HuH-7 (cell line): ENCODE measurements at regions not wholly inside any gene's neighbourhood (a gene's known extent, or its start where the extent isn't known, plus 50 kb on each side); places are given as distances from the start of the nearest gene placed in this dataset.
"Not testable (repeated sequence)": the region's sequence is repeated elsewhere in the genome, so short reads cannot be mapped to it uniquely, and the experiment has no call there.

Experiments
- DNase-seq: peaks from one replicate; pipeline ENCODE4 v3.0.0; 2011; ENCODE audit warnings: low spot score

DNA sequence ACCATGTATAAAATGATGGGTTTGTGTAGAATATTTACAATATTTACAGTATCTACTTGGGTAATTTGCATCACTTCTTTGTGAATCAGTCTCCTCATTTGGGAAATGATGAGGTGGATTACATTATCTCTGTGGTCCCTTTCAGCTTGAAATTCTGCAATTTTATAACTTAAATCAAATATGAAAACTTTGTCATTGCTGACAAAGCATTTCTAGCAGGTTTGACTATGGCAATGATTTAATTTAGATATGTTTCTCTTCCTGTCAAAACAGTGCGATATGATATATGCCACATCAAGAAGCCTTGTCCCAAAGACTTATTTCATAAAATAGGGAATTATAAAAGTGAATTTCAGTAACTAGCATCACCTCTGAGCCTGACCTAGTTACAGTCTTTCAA is 315.8 kb upstream of the MEIS2 start:
- DNase-seq: no peak

DNA sequence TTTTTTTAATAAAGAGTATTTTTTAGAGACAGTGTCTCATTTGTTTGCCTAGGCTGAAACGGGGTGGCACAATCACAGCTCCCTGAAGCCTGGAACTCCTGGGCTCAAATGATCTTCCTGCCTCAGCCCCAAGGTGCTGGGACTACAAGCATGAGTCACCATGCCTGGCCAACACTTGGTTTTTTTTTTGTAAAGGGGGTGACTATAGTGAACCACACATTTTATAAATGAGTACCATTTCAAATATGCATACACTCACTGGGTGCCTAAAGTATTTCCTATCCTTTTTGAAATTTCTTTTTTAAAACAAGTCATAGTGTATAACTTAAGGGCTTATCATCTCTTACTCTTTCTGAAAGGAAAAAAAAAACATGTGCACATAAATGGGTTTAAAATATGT is 325.2 kb upstream of the MEIS2 start:
- no peak for DNase-seq

DNA sequence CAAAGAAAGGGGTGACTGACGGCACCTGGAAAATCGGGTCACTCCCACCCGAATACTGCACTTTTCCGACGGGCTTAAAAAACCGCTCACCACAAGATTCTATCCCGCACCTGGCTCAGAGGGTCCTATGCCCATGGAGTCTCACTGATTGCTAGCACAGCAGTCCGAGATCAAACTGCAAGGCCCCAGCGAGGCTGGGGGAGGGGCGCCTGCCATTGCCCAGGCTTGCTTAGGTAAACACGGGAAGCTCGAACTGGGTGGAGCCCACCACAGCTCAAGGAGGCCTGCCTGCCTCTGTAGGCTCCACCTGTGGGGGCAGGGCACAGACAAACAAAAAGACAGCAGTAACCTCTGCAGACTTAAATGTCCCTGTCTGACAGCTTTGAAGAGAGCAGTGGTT is 327.0 kb upstream of the MEIS2 start:
- DNase-seq: not testable (repeated sequence)

DNA sequence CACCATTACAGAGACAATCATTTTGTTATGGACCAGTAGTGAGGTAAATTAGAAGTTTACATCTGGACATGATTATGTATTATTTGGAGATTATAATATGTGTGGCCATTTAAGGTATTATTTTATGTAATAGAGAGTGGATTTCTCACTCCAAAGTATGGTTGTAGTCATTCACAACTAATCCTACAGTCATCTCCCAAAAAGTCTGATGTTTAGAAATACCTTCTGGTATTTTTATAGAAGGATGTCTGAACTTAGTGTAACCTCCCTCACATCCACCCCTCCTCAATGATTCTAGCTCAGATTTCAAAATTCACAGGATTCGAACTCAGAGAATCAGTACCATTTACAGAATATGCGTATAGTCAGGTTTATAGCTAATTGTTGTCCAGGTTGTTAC is 346.6 kb upstream of the MEIS2 start:
- DNase-seq: no peak

DNA sequence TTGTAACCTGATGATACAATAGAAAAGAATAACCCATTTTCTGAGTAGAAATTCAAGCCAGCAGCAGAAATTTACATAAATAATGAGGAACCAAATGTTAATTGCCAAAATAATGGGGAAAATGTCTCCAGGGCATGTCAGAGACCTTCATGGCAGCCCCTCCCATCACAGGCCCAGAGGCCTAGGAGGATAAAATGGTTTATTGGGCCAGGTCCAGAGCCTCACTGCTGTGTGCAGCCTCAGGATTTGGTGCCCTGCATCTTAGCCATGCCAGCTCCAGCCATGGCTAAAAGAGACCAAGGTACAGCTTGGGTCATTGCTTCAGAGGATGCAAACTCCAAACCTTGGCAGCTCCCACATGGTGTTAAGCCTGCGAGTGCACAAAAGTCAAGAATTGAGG is 352.1 kb upstream of the MEIS2 start:
- DNase-seq: no peak

DNA sequence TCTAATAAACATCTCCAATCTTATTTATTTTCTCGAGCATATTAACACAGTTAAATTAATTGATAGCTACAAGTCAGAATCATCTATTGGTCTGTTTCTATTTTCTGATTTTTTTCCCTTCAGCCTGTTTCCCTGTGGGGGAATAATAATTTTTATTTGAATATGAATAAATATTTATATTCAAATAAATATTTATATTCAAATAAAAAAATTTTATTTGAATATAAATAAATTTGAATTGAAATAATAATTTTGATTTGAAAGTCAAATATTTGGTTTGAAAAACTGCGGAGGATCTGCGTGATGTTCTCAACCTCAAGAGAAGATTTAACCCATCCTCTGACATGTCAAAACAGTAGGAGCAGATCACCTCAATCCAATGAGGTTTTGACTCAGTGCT is 380.1 kb upstream of the MEIS2 start:
- DNase-seq: no peak

DNA sequence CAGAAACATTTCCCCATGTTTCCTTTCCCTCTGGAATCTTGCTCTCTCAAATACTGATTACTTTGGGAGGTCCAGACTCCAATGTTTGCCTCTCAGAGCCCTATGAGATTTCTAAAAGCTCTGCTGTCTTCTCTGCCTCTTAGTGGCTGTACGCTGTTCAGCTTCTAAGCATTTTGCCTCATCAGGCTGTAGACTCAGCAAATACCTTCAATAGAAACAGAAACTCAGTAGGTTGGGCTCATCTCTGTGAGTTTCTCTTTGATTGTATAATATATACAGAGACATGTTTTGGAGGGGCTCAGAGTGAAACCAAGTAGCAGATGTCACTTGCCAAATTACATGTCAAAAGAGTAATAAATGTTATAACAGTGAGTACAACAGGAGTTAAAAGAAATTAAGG is 380.8 kb upstream of the MEIS2 start:
- DNase-seq: no peak

DNA sequence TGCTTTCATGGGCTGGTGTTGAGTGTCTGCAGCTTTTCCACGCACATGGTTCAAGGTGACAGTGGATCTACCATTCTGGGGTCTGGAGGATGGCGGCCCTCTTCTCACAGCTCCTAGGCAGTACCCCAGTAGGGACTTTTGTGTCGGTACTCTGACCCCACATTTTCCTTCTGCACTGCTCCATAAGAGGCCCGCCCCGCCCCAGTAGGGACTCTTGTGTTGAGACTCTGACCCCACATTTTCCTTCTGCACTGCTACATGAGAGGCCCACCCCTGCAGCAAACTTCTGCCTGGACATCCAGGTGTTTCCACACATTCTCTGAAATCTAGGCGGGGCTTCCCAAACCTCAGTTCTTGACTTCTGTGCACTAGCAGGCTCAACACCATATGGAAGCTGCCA is 383.4 kb upstream of the MEIS2 start:
- no peak for DNase-seq

DNA sequence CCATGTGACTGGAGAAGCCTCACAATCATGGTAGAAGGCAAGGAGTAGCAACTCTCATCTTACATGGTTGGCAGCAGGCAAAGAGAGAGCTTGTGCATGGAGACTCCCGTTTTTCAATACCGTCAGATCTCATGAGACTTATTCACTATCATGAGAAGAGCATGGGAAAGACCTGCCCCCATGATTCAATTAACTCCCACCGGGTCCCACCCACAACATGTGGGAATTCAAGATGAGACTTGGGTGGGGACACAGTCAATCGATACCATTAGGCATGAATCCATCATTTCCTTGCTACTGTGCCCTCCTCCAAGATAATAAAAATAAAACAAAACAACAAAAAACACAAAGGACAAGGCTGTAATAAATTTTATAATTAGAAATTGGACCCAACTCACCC is 384.7 kb upstream of the MEIS2 start:
- no peak for DNase-seq

DNA sequence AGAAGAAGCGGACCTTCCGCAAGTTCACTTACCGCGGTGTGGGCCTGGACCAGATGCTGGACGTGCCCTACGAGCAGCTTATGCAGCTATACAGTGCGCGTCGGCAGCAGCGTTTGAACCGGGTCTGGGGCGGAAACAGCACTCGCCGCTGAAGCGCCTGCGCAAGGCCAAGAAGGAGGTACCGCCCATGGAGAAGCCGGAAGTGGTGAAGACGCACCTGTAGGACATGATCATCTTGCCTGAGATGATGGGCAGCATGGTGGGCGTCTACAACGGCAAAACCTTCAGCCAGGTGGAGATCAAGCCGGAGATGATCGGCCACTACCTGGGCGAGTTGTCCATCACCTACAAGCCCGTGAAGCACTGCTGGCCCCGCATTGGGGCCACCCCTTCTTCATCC is 390.4 kb upstream of the MEIS2 start:
- no peak for DNase-seq

DNA sequence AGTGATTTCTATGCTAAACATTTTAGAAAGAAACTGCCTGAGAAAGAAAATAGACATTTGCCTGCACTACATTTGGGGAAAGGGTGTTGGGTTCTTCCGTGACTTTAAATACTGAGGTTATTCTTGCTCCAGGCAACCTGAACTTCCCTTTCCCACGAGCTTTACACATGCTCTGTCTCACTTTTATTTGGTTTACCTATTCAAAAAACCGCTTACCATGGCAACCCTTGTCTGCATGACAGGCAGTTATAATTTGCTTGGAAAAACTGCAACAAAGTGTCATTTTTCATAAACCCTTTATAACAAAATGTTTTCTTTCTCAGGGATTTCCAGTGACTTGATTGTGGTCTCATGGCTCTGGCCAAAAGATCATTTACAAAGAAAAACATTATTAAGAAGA is 416.3 kb upstream of the MEIS2 start:
- DNase-seq: no peak

DNA sequence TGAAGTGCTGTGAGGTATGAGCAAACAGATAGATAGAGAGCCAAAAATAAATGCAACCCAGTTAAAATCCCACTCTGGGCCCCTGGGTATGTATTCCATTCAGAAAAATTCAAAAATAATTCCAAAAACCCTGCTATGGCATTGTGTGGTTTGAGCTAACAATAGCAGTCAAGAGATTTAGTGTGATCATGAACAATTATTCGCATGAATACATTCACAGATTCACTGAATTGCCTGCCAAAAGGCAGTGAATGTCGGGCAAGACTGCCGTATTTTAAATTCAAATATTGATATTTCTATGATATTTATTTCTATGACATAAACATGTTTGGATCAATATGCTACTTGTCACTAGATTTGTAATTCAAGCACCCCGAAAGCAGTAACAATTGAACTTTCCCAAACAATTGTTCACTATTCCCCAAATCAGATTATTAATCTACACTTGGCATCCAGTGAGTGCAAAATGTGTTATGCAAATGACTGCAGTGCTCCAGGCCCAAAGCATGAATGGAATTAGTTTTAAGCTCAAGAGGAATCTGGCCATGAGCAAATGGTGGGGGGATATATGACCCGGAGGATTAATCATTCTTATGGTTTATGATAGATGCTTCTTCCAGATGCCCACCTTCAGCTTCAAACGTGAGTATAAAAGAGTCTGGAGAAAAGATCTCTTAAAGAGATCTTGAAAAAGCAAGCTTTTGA is 417.0 kb upstream of the MEIS2 start:
- no peak for DNase-seq

DNA sequence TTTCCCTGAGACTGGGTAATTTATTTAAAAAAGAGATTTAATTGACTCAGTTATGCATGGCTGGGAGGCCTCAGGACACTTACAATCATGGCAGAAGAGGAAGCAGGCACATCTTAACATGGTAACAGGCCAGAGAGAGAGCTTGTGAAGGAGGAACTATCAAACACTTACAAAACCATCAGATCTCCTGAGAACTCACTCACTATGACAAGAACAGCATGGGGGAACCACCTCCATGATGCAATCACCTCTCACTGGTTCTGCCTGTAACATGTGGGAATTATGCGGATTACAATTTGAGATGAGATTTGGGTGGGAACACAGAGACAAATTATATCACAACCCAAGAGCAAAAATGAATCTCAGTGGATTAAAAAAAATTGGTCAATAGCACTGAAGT is 416.0 kb upstream of the TMCO5A start:
- DNase-seq: no peak

DNA sequence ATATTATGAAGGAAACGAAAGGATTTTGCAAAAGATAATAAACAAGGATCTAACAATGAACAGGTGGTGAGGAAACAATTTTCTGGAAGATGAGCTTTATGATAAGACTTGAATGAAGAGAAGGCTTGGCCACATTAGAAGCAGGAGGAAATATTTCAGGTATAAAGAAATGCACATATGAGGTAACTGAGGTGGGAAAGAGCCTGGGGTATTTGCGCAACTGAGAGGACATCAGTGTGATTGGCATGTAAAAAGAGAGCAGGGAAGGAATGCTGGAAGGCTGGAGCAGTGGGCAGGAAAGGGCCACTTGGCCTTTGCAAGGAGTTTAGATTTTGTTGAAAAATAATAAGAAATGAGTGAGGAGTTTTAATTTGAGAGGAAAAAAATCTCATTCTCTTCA is 414.4 kb upstream of the TMCO5A start:
- DNase-seq: no peak

DNA sequence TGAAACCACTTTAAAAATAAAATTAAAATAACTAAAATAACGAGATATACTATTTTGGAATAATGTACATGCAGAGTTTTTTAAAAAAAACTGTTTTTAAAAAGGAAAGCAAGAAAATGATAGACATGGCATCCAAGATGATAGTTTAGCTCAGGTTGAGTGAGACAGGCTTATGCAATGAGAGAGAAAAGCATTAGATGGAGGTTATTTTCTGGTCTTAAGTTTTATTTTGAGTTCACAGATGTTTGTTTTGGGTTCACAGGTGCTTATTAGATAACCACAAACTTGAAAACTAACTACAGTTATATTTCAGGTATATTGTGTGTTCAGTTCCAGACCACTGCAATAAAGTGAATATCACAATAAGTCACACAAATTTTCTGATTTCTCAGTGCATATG is 413.6 kb upstream of the TMCO5A start:
- DNase-seq: no peak

DNA sequence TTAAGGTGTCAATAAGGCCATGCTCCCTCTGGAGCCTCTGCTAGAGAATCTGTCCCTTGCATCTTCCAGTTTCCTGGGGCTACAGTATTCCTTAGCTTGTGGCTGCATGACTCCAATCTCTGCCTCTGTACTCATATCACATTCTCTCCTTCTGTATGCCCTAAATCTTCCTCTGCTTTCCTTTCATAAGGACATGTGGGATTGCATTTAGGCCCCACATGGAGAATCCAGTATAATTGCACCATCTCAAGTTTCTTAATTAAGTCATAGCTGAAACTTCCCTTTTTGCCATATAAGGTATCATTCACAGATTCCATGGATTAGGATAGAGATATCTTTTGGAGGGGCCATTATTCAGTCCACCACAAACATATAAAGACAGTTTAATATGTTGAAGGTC is 409.8 kb upstream of the TMCO5A start:
- no peak for DNase-seq

DNA sequence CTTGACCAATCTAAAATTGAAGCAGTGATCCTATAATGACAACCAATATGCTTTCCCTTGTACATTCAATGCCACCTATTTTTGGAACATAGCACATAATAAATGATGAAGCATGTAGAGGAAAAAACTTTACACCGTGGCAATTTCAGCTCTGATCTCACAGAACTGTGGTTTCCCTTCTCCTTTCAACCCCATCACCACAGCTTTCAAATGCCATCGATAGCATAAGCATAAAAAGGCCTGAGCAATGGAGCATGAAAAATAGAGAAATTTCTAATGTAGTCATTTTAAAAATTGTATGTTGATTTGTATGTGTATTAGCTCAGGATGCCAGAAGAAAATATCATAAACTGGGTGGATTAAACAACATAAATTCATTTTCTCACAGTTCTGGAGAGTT is 406.0 kb upstream of the TMCO5A start:
- no peak for DNase-seq

DNA sequence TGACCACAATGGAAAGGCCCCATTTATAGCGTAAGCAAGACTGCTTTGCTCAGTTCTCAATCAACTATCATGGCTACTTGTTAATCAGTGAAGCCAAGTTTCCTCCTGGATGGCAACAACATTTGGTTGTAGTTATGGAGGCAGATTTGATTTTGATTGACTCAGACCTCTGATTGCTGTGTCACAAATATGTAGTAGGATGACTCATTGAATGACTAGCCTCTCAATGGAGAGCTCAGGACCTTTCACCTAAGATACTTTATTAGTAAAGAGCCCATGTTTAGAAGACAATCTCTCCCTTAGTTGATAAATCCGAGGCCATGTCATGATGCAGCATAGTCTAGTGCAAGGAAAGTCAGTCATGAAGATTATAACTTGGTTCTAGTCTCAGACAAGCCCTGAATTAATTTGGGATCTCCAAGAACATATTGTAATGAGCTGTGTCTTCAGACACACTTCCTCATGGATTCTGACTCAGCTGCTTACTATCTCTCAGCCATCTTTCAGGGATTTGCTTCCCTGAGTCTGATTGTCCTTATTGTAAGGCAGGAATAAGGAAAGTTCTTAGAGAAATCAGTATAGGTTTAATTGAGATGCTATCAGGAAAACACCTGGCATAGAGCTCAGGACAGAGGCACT is 397.4 kb upstream of the TMCO5A start:
- no peak for DNase-seq

DNA sequence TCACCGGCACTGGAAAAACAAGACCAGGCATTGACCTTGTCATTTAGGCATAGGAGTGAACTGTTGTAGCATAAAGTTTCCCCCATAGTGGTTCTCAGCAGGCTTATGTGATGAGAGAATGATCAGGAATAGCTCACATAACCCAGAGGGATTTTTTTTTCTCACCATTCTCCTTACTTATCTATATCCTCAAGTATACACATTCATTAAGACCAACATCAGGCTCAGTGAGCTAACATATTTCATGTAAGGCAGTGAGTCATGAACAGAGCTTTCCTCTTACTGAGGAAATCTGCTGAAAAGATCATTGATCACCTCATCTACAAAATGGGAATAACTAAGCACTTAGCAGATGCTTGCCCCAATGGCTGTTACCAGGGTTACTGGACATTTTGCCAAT is 396.6 kb upstream of the TMCO5A start:
- no peak for DNase-seq

DNA sequence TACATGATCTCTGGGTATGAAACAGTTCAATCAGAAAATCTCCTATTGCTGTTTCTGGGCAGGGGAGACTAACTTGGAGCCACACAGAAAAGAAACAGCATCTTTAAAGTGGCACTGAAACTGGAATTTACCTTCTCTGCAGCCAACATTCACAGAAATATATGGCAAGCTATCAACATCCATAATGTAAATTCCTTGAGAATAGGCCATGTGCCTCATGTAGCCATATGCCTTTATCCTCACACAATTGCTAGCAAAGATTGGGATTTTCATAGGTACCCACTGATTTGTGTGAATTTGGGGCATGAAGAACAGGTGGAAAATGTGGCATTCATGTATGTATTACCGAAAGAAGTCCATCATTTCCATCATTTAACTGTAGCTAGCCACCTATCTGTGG is 386.3 kb upstream of the TMCO5A start:
- no peak for DNase-seq

DNA sequence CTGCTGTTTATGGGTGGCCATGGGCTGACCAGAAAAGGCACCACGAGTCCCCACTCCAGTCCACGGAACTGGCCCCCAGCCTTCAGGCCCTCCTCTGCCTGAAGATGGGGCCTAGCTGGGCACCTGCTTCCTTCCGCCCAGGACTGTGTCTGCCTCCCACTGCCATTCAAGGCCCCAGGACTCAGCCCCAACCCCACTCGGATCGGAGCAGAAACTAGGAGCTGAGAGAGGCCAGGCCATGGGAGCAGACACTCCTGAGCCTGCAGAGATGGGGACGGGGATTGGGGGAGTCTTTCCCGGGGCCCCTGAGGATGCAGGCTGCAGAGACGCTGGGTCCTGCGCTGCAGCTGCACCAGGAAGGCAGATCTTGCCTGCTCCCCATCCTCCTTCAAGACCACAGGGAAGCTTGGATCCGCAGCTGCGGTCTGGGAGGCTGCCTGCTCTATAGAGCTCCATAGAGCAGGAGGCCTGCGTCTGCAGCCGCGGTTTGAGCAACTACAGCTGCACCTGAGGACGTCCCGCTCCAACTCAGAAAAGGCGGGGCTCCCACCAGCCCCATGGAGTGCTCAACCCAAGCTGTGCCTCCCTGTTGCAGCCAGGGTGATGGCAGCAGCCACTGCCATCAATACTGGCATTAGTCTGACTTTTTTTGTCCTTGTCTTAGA is 383.9 kb upstream of the TMCO5A start:
- DNase-seq: no peak

DNA sequence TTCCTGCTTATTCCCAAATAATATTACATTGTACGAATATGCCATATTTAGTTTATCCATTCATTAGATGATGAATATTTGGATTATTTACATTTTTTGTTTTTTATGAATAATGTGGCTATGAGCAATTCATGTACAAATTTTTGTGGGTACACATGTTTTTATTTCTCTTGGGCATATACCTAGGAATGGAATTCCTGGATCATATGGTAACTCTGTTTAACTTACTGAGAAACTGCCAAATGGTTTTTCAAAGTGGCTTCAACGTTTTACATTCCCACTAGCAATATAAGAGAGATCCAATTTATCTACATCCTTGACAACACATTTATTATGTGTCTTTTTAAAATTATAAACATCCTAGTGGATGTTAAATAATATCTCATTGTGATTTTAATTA is 362.0 kb upstream of the TMCO5A start:
- no peak for DNase-seq

DNA sequence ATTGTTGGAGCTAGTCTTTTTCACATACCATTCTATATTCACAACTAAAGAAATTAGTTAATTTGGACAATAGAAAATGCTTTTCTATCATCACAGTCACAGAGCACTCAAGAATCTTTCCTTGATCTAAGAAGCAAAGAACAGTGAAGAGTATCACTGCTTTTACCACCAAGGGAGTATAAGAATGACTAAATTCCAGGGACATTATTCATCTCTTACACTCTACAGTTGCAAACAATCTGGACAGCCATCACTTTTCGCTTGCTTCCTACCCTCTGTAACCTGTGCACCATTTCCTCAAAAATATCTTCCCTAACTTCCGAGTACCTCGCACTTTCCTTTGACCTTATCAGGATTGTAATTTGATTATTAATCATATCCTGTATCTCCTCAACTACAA is 359.5 kb upstream of the TMCO5A start:
- DNase-seq: no peak

DNA sequence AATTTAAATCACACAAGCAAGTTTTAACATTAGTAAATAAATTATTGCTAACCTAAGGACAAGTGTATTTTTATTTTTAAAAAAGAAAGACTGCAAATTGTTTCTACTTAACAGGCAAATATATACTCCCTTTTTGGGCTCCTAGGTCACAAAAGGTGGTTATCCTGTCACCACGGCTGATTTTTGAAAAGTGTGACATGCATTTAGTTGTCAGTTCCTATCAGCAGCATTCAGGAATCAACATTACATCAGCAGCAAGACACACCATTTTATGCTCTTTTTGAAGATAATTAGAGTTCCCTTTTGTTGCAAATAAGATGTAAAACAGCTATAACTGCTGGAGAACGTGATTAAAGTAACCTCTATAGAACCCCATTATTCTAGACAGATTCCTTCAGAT is 357.5 kb upstream of the TMCO5A start:
- no peak for DNase-seq
